Body of pancreas (tissue), 4 donors: ENCODE measurements at regions not wholly inside any gene's neighbourhood (a gene's known extent, or its start where the extent isn't known, plus 50 kb on each side); places are given as distances from the start of the nearest gene placed in this dataset.

Source experiments
- ATAC-seq: fragments of 150-250 bp; one replicate; pipeline ENCODE4 v1.9.1; 2016
- DNase-seq, 4 donors: peaks; one replicate each; pipeline ENCODE4 v3.0.0-alpha.2; 2019
- H3K27ac ChIP-seq, 4 donors: fragments of 200-600 bp; sonication (generic); 1 replicate in 3 of 4; 2 replicates in 1 of 4; pipeline versions ENCODE4 v1.5.1 to v1.6.1; 2016 to 2019; ENCODE audit warnings: mild to moderate bottlenecking in 1 of 4, mixed read lengths in 1 of 4, moderate library complexity in 1 of 4
- H3K27me3 ChIP-seq, 2 donors: fragments of 200-600 bp; sonication (generic); one replicate each; pipeline ENCODE4 v1.6.0; 2016; ENCODE audit warnings: mild to moderate bottlenecking in 1 of 2
- H3K36me3 ChIP-seq, 2 donors: fragments of 200-600 bp; sonication (generic); replicated peaks in 1 of 2; 2 replicates each; pipeline ENCODE4 v1.5.1; 2016; ENCODE audit warnings: low read depth in 2 of 2; ENCODE audit not compliant: insufficient read depth in 1 of 2
- H3K4me1 ChIP-seq: fragments of 200-600 bp; sonication (generic); one replicate; pipeline ENCODE4 v1.6.0; 2016
- H3K4me3 ChIP-seq, 2 donors: fragments of 200-600 bp; sonication (generic); 1 replicate in 1 of 2; 2 replicates in 1 of 2; pipeline ENCODE4 v1.5.1; 2016 to 2019
- H3K9me3 ChIP-seq, 3 donors: fragments of 200-600 bp; sonication (generic); 1 replicate in 2 of 3; 2 replicates in 1 of 3; pipeline ENCODE4 v1.5.1; 2016
- CTCF ChIP-seq, 7 experiments: fragments of 450-650 bp in 4 of 7; fragments of 200-600 bp in 3 of 7; sonication (generic) in 3 of 7; IDR thresholded peaks; one replicate each; pipeline ENCODE4 v1.5.1; 2016 to 2019; ENCODE audit warnings: antibody characterized with exemption in 7 of 7
- POLR2A ChIP-seq, 3 donors: fragments of 450-650 bp; IDR thresholded peaks; one replicate each; pipeline ENCODE4 v1.6.1; 2016; ENCODE audit warnings: antibody characterized with exemption in 3 of 3, mild to moderate bottlenecking in 2 of 3
- WGBS, 2 donors: methylation state at CpG; one replicate each; pipeline ENCODE4 v1.1.5; 2017; 5-methylcytosine and 5-hydroxymethylcytosine counted together
- intact Hi-C: fragments of 100-400 bp; cut with DNase I; formaldehyde crosslinking; loops from one replicate; pipeline ENCODE4 v1.15.1; 2023

DNA sequence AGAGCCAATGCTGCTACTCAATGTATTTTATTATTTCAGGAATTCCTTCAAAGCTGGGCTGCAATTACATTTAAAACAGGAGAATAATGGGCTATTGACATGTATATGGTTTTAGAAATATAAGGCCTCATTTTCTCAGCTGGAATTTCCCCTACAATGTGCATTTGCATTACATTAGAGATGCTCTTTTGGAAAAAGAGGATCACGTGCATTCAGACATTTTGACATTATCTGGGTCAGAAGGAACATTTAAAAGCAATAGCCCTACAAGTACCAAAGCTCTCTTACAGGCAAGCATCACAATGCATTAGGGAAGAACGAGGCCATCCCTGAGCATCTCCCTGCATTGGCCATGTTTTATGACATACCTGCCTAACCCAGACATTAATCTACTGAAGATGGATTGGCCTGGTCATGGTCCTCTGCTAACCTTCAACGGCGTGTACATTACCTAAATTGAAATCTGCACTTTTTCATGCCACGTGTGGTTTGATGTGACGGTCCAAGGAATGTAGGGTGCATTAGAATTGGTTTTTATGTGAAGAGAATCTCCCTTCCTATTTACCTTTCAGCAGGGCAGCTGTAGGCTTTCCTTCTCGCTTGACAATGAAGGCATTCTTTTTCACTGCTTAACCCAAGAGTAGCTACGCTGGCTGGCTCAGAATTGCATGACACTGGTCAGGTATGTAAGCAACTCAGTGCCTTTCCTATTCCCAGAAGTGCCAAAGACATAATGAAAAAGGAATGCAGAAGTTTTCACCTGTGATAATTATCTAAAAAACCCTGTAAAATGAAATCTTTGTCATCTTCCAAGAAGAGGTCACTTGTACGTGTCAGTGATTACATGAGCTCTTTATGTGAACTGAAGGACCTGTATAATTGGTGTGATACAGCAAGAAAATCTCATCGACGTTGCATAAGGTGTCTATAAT lies 212.3 kb upstream of the MPDZ start:
- Histone ChIP-seq H3K4me1 (no peaks in the 10 kb centered on the region), H3K4me3 (no peak overlapping the region), H3K27ac (peak overlapping the region in 2 of 4 donors; percentile 40 to 53), H3K36me3 (no peaks in the 10 kb centered on the region), H3K27me3 (no peaks in the 10 kb centered on the region), H3K9me3 (no peaks in the 10 kb centered on the region)
- DNase-seq (peak in 3 of 4 donors; percentile 7 to 23 (median 22)), ATAC-seq (peak; percentile 55)
- WGBS, 2 donors, result 35 to 36% methylated on average over 11 of the region's 11 CpGs
- intact Hi-C loops, result no loop called here
- no peak for TF ChIP-seq CTCF (IDR thresholded peaks at IDR 0.05)
- TF ChIP-seq POLR2A (IDR thresholded peaks at IDR 0.05), result no peak

DNA sequence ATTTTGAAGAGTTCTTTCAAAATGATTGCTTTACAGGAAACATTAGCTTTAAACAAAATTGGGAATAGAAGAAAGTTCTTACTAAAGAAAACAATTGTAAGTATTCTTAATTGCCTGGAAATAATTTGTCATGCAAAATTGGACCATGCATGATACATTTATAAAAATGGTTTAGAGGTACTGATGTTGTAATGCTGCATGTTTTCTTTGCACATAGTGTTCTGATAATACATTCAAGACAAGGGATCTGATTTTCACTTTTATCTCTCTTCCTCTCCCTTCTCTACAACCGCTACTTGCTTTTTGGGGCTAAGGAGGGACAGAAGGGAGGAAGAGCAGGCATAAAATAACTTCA lies 211.6 kb upstream of the MPDZ start:
- Histone ChIP-seq H3K9me3 (no peaks in the 10 kb centered on the region), H3K27ac (peak overlapping the region in 2 of 4 donors; percentile 40 to 53), H3K27me3 (no peaks in the 10 kb centered on the region), H3K4me1 (no peaks in the 10 kb centered on the region), H3K36me3 (no peaks in the 10 kb centered on the region), H3K4me3 (no peak overlapping the region)
- 70 to 74% methylated on average over 1 of the region's 1 CpG for WGBS, 2 donors
- TF ChIP-seq CTCF (IDR thresholded peaks at IDR 0.05) (no peak), POLR2A (IDR thresholded peaks at IDR 0.05) (no peak)
- no peak for ATAC-seq
- DNase-seq, result no peak
- intact Hi-C loops, result no loop called here

GRCh38 chr9:13487936-13488335 lies 208.4 kb upstream of the MPDZ start:
- 66 to 68% methylated on average over 6 of the region's 6 CpGs for WGBS, 2 donors
- H3K27me3 ChIP-seq, result no peaks in the 10 kb centered on the region
- H3K27ac ChIP-seq, result no peak overlapping the region
- ATAC-seq, result no peak
- no peaks in the 10 kb centered on the region for H3K36me3 ChIP-seq
- intact Hi-C loops, result no loop called here
- no peaks in the 10 kb centered on the region for H3K4me1 ChIP-seq
- H3K9me3 ChIP-seq, result no peaks in the 10 kb centered on the region
- TF ChIP-seq CTCF (IDR thresholded peaks at IDR 0.05) (no peak), POLR2A (IDR thresholded peaks at IDR 0.05) (no peak)
- no peak for DNase-seq
- H3K4me3 ChIP-seq, result no peak overlapping the region

DNA sequence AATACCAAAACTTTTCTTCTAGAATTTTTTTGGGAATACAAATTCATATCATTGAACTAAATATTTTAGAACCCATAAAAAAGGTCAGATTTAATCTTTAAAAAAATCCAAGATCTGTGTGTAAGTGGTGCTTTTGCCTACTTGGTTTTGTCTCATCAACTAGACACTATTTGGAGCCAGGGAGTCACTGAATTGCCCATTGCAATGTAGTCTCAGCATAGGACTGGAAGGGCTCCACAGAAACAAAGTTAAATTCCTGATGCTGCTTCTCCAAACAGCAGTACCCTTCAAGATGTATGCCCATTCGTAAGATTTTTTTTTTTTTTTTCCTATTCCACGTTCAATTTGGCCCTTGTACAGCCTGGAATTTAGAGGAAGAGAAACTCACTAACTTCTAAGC lies 208.0 kb upstream of the MPDZ start:
- intact Hi-C loops, result no loop called here
- Histone ChIP-seq H3K27me3 (no peaks in the 10 kb centered on the region), H3K27ac (no peak overlapping the region), H3K36me3 (no peaks in the 10 kb centered on the region), H3K4me1 (no peaks in the 10 kb centered on the region), H3K9me3 (no peaks in the 10 kb centered on the region), H3K4me3 (no peak overlapping the region)
- TF ChIP-seq CTCF (IDR thresholded peaks at IDR 0.05) (no peak), POLR2A (IDR thresholded peaks at IDR 0.05) (no peak)
- DNase-seq, result no peak
- 40 to 53% methylated on average over 2 of the region's 2 CpGs for WGBS, 2 donors
- ATAC-seq, result no peak

- Histone ChIP-seq H3K27me3 (no peaks in the 10 kb centered on the region), H3K4me1 (no peaks in the 10 kb centered on the region), H3K27ac (no peak overlapping the region), H3K9me3 (no peaks in the 10 kb centered on the region), H3K4me3 (no peak overlapping the region), H3K36me3 (no peaks in the 10 kb centered on the region)
- ATAC-seq, result no peak
- no peak for TF ChIP-seq CTCF (IDR thresholded peaks at IDR 0.05)
- TF ChIP-seq POLR2A (IDR thresholded peaks at IDR 0.05), result no peak
- DNase-seq, result no peak
- 72 to 74% methylated on average over 5 of the region's 5 CpGs for WGBS, 2 donors
- intact Hi-C loops, result no loop called here
These were observed 207.6 kb upstream of the MPDZ start for GRCh38 chr9:13487071-13487470.
